B cell (primary cell): ENCODE measurements at regions not wholly inside any gene's neighbourhood (a gene's known extent, or its start where the extent isn't known, plus 50 kb on each side); places are given as distances from the start of the nearest gene placed in this dataset.

ENCODE experiments used
- ATAC-seq: fragments of 200-7000 bp; cut with Tn5 transposase; one replicate; pipeline ENCODE4 v1.10.0; 2021; ENCODE audit warnings: low read depth, mild to moderate bottlenecking, moderate number of reproducible peaks, moderate library complexity
- CTCF ChIA-PET: fragments of 350-600 bp; sonication (Branson Sonifier 250); formaldehyde crosslinking; loops from one replicate; lab custom pipeline; 2021; ENCODE audit warnings: antibody characterized with exemption, inconsistent platforms; lab: Charles Lee
- POLR2A ChIA-PET: fragments of 350-600 bp; sonication (Branson Sonifier 250); formaldehyde crosslinking; loops from one replicate; lab custom pipeline; 2021; ENCODE audit warnings: antibody characterized with exemption; lab: Charles Lee
- DNase-seq: peaks from one replicate; pipeline ENCODE4 v3.0.0; 2013
- H2AFZ ChIP-seq: 2 replicates; pipeline ENCODE4 v1.6.1; 2012; ENCODE audit warnings: mild to moderate bottlenecking, low read depth, low read length; ENCODE audit not compliant: insufficient read depth, poor library complexity, severe bottlenecking
- H3K27ac ChIP-seq, 2 donors: 1 replicate in 1 of 2; 2 replicates in 1 of 2; pipeline ENCODE4 v1.5.1; 2012 to 2013; ENCODE audit warnings: low read length in 2 of 2, mild to moderate bottlenecking in 2 of 2, moderate library complexity in 1 of 2
- H3K27me3 ChIP-seq, 4 experiments: fragments of 200-600 bp in 1 of 4; sonication (generic) in 1 of 4; replicated peaks in 1 of 4; 1 replicate in 2 of 4; 2 replicates in 2 of 4; pipeline versions ENCODE4 v1.6.1 to v1.7.0; 2013 to 2016; ENCODE audit warnings: low read length in 3 of 4, mild to moderate bottlenecking in 2 of 4, mixed read lengths in 1 of 4, moderate library complexity in 1 of 4; ENCODE audit not compliant: insufficient read depth in 4 of 4, control insufficient read depth in 3 of 4; ENCODE audit errors: control extremely low read depth in 1 of 4
- H3K36me3 ChIP-seq, 2 experiments: replicated peaks in 1 of 2; 1 replicate in 1 of 2; 2 replicates in 1 of 2; pipeline versions ENCODE4 v1.6.1 to v1.7.1; 2013; ENCODE audit warnings: low read length in 1 of 2; ENCODE audit not compliant: insufficient read depth in 2 of 2, control insufficient read depth in 1 of 2; ENCODE audit errors: control extremely low read depth in 1 of 2, extremely low read depth in 1 of 2
- H3K4me1 ChIP-seq, 2 donors: fragments of 200-600 bp in 1 of 2; sonication (generic) in 1 of 2; 1 replicate in 1 of 2; 2 replicates in 1 of 2; pipeline versions ENCODE4 v1.5.1 to v1.6.1; 2013 to 2017; ENCODE audit warnings: low read length in 2 of 2; ENCODE audit not compliant: control insufficient read depth in 2 of 2, insufficient read depth in 2 of 2
- H3K4me2 ChIP-seq: replicated peaks from 2 replicates; pipeline ENCODE3; 2012; ENCODE audit warnings: mild to moderate bottlenecking, low read depth, low read length; ENCODE audit not compliant: poor library complexity, severe bottlenecking
- H3K4me3 ChIP-seq, 5 experiments: fragments of 200-600 bp in 1 of 5; sonication (generic) in 1 of 5; 1 replicate in 3 of 5; 2 replicates in 2 of 5; pipeline versions ENCODE4 v1.5.1 to v1.7.0; 2011 to 2016; ENCODE audit warnings: low read length in 4 of 5, mild to moderate bottlenecking in 4 of 5, low read depth in 2 of 5, control low read depth in 1 of 5, moderate library complexity in 1 of 5; ENCODE audit not compliant: insufficient read depth in 1 of 5; ENCODE audit errors: control extremely low read depth in 1 of 5, extremely low read depth in 1 of 5
- H3K79me2 ChIP-seq: fragments of 200-600 bp; sonication (generic); one replicate; pipeline ENCODE4 v1.6.0; 2016; ENCODE audit warnings: low read length; ENCODE audit not compliant: control insufficient read depth, insufficient read depth
- H3K9ac ChIP-seq: fragments of 200-600 bp; sonication (generic); 2 replicates; pipeline ENCODE4 v1.6.1; 2017; ENCODE audit warnings: mild to moderate bottlenecking, low read length, moderate library complexity
- H3K9me3 ChIP-seq, 3 donors: one replicate each; pipeline versions ENCODE4 v1.6.1 to v1.7.1; 2013; ENCODE audit warnings: low read length in 2 of 3; ENCODE audit not compliant: control insufficient read depth in 2 of 3, insufficient read depth in 1 of 3; ENCODE audit errors: control extremely low read depth in 1 of 3
- H4K20me1 ChIP-seq: 2 replicates; pipeline ENCODE4 v1.6.0; 2012; ENCODE audit warnings: mild to moderate bottlenecking, low read length; ENCODE audit not compliant: insufficient read depth, control insufficient read depth, poor library complexity, severe bottlenecking
- H3K27ac Mint-ChIP-seq: one replicate; pipeline ENCODE4 v1.8.0; 2021; ENCODE audit warnings: mixed read lengths
- H3K27me3 Mint-ChIP-seq: one replicate; pipeline ENCODE4 v1.8.0; 2021; ENCODE audit warnings: mixed read lengths
- H3K4me1 Mint-ChIP-seq: one replicate; pipeline ENCODE4 v1.8.0; 2021; ENCODE audit warnings: mixed read lengths
- H3K4me3 Mint-ChIP-seq: one replicate; pipeline ENCODE4 v1.8.0; 2021; ENCODE audit warnings: mixed read lengths
- H3K9me3 Mint-ChIP-seq: one replicate; pipeline ENCODE4 v1.8.0; 2022; ENCODE audit warnings: mixed read lengths; ENCODE audit not compliant: insufficient read depth
- CTCF ChIP-seq: fragments of 200-600 bp; IDR thresholded peaks from one replicate; pipeline ENCODE4 v1.8.0; 2022; ENCODE audit warnings: antibody characterized with exemption, mild to moderate bottlenecking
- EZH2 ChIP-seq: IDR thresholded peaks from 2 replicates; pipeline ENCODE4 v1.6.1; 2012; ENCODE audit warnings: borderline replicate concordance, low read depth, mild to moderate bottlenecking, moderate library complexity, low read length; ENCODE audit not compliant: insufficient read depth, poor library complexity, severe bottlenecking
- WGBS: methylation state at CpG from one replicate; pipeline ENCODE4 v1.1.5; 2013; ENCODE audit warnings: missing lambda C conversion rate; ENCODE audit not compliant: insufficient coverage; 5-methylcytosine and 5-hydroxymethylcytosine counted together
- intact Hi-C: fragments of 100-400 bp; cut with micrococcal nuclease; formaldehyde crosslinking; loops from one replicate; pipeline ENCODE4 v1.10.0; 2022

- no peak overlapping the region for H3K4me3 Mint-ChIP-seq
- peaks cover 7% of the 10 kb centered on the region for H3K27me3 Mint-ChIP-seq
- no peak for TF ChIP-seq CTCF
- TF ChIP-seq EZH2 = no peak
- POLR2A ChIA-PET = no interaction called here
- H3K9me3 ChIP-seq = peaks cover 0 to 13% (median 0%) of the 10 kb centered on the region in 3 donors
- no peak overlapping the region for H3K4me3 ChIP-seq
- H2AFZ ChIP-seq = no peak overlapping the region
- no peak overlapping the region for H3K9ac ChIP-seq
- H3K27ac ChIP-seq = no peak overlapping the region
- WGBS = 93% methylated on average over 16 of the region's 21 CpGs
- intact Hi-C loops = no loop called here
- no peaks in the 10 kb centered on the region for H3K4me1 Mint-ChIP-seq
- no peaks in the 10 kb centered on the region for H3K79me2 ChIP-seq
- no peaks in the 10 kb centered on the region for H3K4me1 ChIP-seq
- DNase-seq = no peak
- no peaks in the 10 kb centered on the region for H4K20me1 ChIP-seq
- no peaks in the 10 kb centered on the region for H3K36me3 ChIP-seq
- ATAC-seq = no peak
- no peak overlapping the region for H3K27ac Mint-ChIP-seq
- H3K27me3 ChIP-seq = peaks cover 0 to 3% (median 0%) of the 10 kb centered on the region in 4 experiments
- CTCF ChIA-PET = no interaction called here
- no peak overlapping the region for H3K4me2 ChIP-seq
- H3K9me3 Mint-ChIP-seq = no peaks in the 10 kb centered on the region
These were observed 183.9 kb downstream of the C16orf95 start for GRCh38 chr16:87133112-87133850.

GRCh38 chr16:87133966-87134627 lies 183.1 kb downstream of the C16orf95 start:
- POLR2A ChIA-PET = no interaction called here
- Histone ChIP-seq H3K9me3 (peaks cover 0 to 7% (median 0%) of the 10 kb centered on the region in 3 donors), H3K4me2 (no peak overlapping the region), H3K27ac (no peak overlapping the region), H3K4me1 (no peaks in the 10 kb centered on the region), H3K27me3 (peaks cover 0 to 3% (median 0%) of the 10 kb centered on the region in 4 experiments), H3K36me3 (no peaks in the 10 kb centered on the region), H4K20me1 (no peaks in the 10 kb centered on the region), H3K9ac (no peak overlapping the region), H3K4me3 (no peak overlapping the region), H3K79me2 (no peaks in the 10 kb centered on the region), H2AFZ (no peak overlapping the region)
- ATAC-seq (no peak), DNase-seq (no peak)
- CTCF ChIA-PET = no interaction called here
- no peaks in the 10 kb centered on the region for H3K9me3 Mint-ChIP-seq
- TF ChIP-seq CTCF (no peak), EZH2 (no peak)
- no peak overlapping the region for H3K27ac Mint-ChIP-seq
- no peaks in the 10 kb centered on the region for H3K4me1 Mint-ChIP-seq
- 91% methylated on average over 12 of the region's 17 CpGs for WGBS
- peaks cover 7% of the 10 kb centered on the region for H3K27me3 Mint-ChIP-seq
- intact Hi-C loops = no loop called here
- H3K4me3 Mint-ChIP-seq = no peak overlapping the region
